ENCODE measurements at regions not wholly inside any gene's neighbourhood (a gene's known extent, or its start where the extent isn't known, plus 50 kb on each side); places are given as distances from the start of the nearest gene placed in this dataset.
A peak's percentile ranks its signal among the peaks of the same experiment; 100 is the strongest.

DNA sequence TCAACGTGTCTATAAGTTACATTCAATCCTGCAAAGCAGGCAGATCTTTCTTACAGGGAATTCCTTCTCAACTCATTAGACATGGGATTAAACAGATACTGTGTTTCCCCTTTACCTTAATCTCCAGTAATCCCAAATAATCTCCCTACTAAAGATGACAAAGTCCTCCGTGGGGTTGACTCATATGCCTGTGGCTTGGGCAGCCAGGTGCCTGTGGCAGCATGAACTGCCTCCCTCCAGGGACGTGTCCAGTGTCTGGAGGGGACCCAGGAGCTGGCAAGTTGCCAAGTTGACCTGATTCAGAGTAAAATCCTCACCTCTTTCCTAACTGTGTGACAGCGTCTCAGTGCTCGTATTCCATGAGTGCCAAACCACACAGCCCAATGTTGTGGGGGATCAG lies 94.6 kb upstream of the PTCH1 start:
- DNase-seq: no peak

GRCh38 chr9:95610006-95610785 lies 93.4 kb upstream of the PTCH1 start:
- no peak for DNase-seq

DNA sequence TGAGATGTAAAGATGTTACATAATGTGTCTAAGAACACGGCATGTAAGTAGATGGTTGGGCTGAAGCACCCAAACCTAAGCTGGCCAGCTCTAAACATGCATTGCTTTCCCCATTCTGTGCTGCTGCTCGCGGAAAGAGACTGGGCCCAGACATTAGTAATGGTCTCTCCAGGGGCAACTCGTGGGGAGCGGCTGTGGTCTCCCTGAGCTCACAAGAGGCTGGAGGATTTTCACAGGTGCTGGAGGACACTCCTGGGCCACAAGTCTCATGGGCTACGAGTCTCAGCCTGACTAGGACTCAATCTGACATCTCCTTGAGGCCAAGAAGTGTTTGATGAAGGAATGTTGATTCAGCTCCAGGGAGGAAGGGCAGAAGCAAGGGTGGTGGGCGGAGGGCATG lies 92.7 kb upstream of the PTCH1 start:
- DNase-seq: no peak

DNA sequence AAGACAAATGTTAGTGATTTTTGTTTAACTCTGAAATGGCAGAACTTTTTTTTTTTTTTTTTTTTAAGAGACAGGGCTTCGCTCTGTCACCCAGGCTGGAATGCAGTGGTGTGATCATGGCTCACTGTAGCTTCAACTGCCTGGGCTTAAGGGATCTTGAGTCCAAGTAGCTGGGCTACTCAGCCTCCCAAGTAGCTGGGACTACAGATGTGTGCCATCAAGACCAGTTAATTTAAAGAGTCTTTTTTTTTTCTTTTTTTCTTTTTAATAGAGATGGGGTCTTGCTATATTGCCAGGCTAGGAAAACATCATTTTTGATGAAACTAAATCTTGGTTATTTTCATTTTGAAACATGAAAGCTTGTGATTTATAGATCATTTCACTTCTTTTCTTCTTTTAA lies 91.6 kb upstream of the PTCH1 start:
- DNase-seq: no peak

DNA sequence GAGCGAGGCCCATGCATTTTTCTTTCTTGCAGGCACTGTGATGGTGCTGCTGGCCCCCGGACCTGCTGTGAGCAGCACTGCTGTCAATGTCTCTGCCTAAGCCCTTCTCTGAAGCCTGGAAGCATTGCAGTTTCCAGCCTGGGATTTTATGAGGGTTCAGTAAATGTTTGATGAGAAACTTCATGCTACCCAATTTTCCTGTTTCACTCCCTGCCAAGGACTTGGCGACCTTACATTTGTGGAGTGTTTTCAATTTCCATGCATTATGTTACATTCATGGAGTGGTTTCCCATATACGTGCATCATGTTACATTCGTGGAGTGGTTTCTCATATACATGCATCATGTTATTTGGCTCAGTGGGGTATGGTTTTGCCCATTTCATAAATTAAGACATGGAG lies 90.7 kb upstream of the PTCH1 start:
- DNase-seq: no peak

- no peak for DNase-seq
Observed at GRCh38 chr9:95606489-95607350, 89.9 kb upstream of the PTCH1 start.

DNA sequence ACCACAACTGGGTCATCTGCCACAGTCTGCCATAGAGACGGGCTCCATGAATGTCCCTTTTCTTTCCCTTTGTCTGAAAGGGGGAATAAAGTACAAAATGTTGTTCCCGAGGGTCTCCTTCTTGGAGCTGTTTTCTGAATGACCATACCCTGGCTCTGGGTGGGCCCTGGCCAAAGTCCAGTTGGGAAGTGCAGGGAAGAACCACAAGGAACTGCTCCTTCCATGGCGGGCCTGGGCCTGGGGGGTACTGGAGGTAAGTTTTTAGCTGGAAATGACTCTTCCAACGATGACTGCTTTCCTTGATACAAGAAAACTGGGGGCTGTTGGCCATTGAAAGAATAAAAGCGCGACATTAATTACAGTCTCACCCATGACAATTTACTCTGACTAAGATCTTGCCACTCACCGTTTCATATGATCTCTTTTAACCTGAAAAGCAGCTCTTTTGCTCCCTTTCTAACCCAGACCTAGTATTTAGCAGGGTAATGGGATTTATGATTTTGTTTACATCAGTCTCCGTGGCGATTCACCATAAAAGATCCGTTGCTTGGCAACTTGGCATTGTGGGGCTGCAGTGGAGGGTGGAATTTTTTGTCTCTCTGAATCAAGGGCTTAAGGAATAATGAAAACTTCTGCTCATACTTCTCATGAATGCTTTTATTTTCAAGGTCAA lies 89.2 kb upstream of the PTCH1 start:
- DNase-seq: peak; percentile 44 to 61

DNA sequence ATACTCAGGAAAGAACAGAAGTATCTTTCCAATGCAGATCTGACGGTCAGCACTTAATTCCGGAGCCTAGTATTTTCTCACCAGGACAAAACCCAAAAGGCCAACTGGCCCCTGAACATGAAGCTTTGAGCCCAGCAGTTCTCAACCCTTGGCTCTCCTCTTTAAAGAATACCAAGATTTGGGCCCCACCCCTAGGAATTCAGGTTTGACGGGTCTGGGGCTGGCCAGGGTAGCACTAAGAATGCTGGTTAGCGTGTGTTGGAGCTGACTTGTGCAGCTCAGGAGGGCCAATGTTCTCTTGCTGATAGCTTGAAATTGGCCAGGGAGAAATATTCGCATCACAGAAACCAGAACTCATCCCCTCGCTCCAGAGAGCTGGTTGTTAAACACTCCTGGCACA lies 88.3 kb upstream of the PTCH1 start:
- no peak for DNase-seq

GRCh38 chr9:95598236-95598635 lies 81.5 kb upstream of the PTCH1 start:
- no peak for DNase-seq

- no peak for DNase-seq
Observed at GRCh38 chr9:95595721-95596295, 79.0 kb upstream of the PTCH1 start.

- no peak for DNase-seq
Observed at GRCh38 chr9:95592931-95593330, 76.2 kb upstream of the PTCH1 start.

DNA sequence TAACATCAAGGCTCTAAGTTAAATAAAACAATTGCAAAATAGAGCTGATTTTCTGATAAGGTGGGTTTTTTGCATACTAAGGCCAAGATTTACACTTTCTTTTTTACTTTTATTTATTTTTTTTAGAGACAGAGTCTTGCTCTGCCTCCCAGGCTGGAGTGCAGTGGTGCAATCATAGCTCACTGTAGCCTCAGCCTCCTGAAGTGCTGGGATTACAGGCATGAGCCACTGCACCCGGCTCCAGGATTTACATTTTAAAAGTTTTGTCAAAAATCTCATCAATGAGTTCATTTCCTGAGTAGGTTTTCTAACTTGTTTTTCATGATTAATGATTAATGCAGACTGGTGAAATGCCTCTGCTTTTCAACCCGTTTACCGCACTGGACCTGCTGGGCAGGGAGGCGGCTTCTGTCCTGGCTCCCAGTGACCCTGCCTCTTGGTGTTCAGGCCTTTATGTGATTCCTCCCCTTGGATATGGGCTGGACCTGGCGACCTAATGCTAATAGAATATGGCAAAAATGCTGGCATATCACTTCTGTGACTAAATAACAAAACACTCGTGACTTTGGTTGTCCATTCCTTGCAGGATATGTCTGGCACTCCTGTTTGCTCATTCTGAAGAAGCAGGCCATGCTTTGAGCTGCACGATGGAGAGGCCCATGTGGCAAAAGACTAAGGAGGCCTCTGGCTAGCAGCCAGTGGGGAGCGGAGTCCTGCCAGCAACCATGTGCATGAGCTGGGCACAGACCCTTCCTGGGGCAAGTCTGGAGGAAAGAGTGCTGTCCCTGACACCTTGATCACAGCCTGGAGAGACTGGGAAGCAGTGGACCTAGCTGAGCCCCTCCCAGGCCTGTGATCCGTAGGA lies 72.2 kb upstream of the PTCH1 start:
- no peak for DNase-seq

DNA sequence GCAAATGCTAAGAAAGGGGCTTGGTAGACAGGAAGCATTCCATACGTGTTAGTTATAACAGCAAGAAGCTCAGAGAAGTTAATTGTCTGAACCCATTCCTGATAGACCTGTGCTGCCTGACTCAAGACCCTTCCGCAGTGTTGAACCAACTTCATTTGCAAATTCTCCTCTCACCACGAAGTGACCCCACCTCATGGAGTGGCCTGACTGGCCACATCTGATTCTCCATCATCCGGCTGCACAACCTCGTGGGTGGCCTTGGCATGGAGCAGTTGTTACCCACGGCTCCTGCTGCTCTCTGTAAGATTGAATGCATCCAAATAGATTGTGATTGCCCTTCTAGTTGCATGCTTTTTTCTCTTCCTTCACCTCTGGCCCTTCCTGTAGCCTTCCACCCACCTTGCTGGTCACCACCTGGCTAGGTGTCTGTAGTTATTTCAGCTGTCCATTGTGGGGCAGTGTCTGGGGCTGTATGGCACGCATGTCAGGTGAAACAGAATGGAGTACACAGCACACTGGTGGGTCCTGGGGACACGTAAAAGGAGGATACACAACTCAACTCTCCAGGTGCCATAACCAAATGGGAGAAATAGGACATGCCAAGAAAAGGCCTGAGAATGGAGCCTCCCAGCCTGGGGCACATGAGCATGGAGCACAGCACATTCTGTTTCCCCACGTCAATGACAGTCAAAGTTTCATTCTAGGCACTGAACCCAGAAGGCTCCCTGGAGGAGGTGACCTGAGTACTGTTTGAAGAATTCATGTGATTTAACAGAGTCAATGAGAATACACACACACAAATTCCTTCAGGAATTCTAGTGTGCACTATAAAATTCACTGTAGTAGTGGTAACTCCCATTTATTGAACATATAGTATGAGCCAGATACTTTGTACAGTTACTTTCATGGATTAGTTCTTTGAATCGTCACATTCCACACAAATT lies 70.5 kb upstream of the PTCH1 start:
- DNase-seq: no peak

DNA sequence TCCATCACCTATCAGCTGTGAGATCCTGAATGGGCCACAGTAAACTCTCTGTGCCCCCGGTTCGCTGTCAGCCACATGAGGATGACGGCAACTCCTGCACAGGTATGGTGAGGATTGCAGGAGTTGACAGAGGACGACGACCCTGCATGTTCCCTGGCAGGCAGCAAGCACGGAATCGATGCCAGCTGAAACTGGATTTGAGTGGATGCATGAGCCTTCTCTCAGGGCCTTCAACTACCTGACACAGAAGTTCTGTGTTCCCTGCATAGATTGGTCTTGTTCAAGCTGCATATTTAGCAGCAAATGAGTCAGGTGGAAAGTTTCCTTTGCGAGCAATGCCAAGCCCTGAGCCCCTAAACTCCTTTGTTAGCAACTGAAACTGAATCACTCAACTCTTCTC lies 69.6 kb upstream of the PTCH1 start:
- no peak for DNase-seq

DNA sequence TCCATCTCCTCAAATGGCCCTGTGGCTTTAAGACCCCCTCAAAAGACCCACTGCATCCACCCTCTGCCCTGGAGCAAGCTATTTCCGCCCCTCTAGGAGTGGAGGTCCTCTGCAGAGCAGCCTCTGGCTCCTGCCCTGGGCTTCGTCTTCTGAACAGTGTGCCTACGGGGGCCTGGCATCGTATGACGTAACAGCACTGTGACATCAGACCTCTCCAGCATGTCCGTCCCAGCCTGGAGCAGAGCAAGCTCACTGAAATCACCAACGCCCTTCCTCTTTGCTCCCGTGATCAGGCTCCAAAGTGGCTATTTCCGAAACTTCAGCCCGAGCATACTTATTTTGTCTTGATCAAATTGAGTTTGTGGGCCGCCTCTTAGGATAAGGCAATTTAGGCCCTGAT lies 69.1 kb upstream of the PTCH1 start:
- no peak for DNase-seq

DNA sequence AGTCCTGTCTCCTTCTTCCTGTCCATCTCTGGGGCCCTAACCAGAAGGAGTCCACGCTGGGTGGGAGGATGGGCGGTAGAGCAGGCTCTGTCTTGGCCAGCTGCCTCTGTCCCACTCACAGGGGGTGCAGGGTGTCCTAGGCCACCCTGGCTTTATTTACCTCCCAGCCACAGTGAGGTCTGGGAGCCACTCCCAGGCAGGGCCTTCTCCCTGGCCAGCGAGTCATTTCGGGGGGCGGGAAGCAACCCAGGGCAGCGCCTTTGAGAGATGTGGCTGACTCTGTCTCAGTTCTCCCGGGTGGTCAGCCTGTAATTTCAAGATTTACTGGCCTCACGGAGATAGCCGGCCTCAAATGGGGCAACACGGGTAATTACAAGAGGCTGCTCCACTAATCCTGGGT lies 67.4 kb upstream of the PTCH1 start:
- DNase-seq: no peak

GRCh38 chr9:95581900-95582299 lies 65.1 kb upstream of the PTCH1 start:
- no peak for DNase-seq

- peak; percentile 93 to 94 for DNase-seq
Observed at GRCh38 chr9:95580812-95581761, 64.3 kb upstream of the PTCH1 start.

DNA sequence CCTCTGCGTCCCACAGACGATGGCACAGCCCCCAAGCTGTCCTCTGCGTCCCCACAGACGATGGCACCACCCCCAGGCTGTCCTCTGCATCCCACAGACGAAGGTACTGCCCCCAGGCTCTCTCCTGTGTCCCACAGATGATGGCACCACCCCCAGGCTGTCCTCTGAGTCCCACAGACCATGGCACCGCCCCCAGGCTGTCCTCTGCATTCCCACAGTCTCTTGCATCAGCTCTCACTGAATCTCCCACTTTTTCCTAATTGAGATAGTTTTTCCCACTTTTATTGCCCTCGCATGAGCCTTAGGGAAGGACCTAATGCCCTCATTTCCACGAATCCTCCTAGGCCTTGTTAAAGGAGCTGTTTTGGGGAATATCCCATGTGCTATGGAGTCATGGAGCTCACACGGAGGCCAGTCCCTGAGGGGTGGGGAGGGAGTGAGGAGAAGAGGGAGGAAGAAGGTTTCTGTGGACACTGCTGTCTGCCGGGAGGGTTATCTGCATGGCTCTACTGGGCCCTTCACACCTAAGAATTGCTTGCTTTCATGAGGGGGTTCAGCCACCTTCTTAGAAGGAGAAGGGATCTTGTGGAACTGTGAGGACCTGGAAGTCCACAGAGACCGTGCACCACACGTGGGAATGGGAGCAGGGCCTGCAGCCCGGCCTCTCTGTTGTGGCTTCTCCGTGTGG lies 58.2 kb upstream of the PTCH1 start:
- no peak for DNase-seq

Measured in NCI-H2081 (cell line).